Activated T-helper 2 cell treated with anti-CD3 and anti-CD28 coated beads, Interferon-gamma antibody, Interleukin-2, Interleukin-4, amounts not matched to agents 10 μg/mL and 5 μg/mL and 100 μg/mL, durations not matched to agents 14 hours and 24 hours and 36 hours (primary cell): ENCODE measurements at regions not wholly inside any gene's neighbourhood (a gene's known extent, or its start where the extent isn't known, plus 50 kb on each side); places are given as distances from the start of the nearest gene placed in this dataset.
"Not testable (repeated sequence)": the region's sequence is repeated elsewhere in the genome, so short reads cannot be mapped to it uniquely, and the experiment has no call there.

Experiments used
- DNase-seq: peaks from one replicate; pipeline ENCODE4 v3.0.0; 2021; ENCODE audit warnings: low spot score
- H3K27ac Mint-ChIP-seq: one replicate; pipeline ENCODE4 v1.8.0; 2021; ENCODE audit warnings: mixed read lengths
- H3K27me3 Mint-ChIP-seq: one replicate; pipeline ENCODE4 v1.8.0; 2021; ENCODE audit warnings: low read depth, mixed read lengths
- H3K36me3 Mint-ChIP-seq: one replicate; pipeline ENCODE4 v1.8.0; 2021; ENCODE audit warnings: low read depth, mixed read lengths
- H3K4me1 Mint-ChIP-seq: one replicate; pipeline ENCODE4 v1.8.0; 2021; ENCODE audit warnings: low read depth, mixed read lengths
- H3K4me3 Mint-ChIP-seq: one replicate; pipeline ENCODE4 v1.8.0; 2021; ENCODE audit warnings: low read depth, mild to moderate bottlenecking, moderate library complexity, mixed read lengths
- H3K9me3 Mint-ChIP-seq: one replicate; pipeline ENCODE4 v1.8.0; 2021; ENCODE audit warnings: mixed read lengths
- intact Hi-C: fragments of 100-400 bp; cut with micrococcal nuclease; formaldehyde crosslinking; loops from one replicate; pipeline ENCODE4 v1.15.1; 2023

DNA sequence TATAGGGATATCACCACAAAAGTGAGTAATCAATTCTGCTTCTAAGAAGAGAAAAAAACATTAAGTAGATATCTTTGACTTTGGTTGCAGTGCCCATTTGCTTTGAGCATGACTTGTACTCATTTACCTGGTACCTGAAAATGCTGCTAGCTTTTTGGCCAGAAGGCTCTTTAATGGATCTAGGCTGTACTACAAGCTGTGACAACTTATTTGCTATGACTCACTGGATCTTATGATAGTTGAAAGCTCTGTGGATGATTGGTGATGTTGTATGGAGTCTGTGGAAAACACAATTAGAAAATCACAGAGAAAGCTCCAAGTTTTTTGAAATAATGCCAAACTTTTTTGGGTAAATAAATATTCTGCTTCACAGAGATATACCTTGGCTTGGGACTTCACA, 960.9 kb upstream of the FBXO33 start:
- Mint-ChIP-seq H3K27me3 (no peaks in the 10 kb centered on the region), H3K27ac (no peak overlapping the region), H3K4me3 (no peak overlapping the region), H3K9me3 (peaks cover 8% of the 10 kb centered on the region), H3K36me3 (no peaks in the 10 kb centered on the region), H3K4me1 (no peaks in the 10 kb centered on the region)
- no peak for DNase-seq
- intact Hi-C loops: no loop called here

DNA sequence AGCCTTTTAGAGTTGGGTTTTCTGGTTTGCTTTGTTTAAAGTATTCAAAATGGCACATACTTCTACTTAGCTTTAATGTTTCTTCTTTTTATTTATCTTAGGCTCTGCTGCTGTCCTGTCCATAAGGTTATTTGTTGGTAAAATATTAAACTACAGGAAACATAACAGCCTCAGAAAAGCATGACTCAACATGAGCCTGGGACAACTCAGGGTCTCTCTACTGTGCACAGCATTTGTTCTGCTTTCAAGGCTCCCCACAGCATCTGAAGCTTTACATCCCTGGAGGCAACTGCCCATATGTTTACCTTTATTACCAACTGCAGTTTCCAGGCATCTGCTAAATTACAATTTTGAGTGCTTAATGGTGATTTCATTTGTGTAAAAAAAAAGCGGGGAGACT, 954.2 kb upstream of the FBXO33 start:
- no peaks in the 10 kb centered on the region for H3K4me1 Mint-ChIP-seq
- no peaks in the 10 kb centered on the region for H3K27me3 Mint-ChIP-seq
- intact Hi-C loops: no loop called here
- H3K9me3 Mint-ChIP-seq: peaks cover 14% of the 10 kb centered on the region
- no peak for DNase-seq
- H3K36me3 Mint-ChIP-seq: no peaks in the 10 kb centered on the region
- no peak overlapping the region for H3K4me3 Mint-ChIP-seq
- no peak overlapping the region for H3K27ac Mint-ChIP-seq

DNA sequence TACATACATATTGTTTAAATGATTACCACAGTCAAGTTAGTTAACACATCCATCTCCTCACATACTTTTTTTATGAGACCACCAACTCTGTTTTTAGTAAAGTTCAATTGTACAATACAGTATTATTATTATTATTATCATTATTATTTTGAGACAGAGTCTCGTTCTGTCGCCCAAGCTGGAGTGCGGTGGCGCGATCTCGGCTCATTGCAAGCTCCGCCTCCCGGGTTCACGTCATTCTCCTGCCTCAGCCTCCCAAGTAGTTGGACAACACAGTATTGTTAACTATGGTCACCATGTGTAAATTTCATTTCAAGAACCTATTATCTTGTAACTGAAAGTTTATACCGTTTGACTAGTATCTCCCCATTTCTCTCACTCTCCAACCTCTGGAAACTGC, 942.0 kb upstream of the FBXO33 start:
- H3K27me3 Mint-ChIP-seq: no peaks in the 10 kb centered on the region
- peaks cover 22% of the 10 kb centered on the region for H3K9me3 Mint-ChIP-seq
- H3K4me1 Mint-ChIP-seq: no peaks in the 10 kb centered on the region
- no peak for DNase-seq
- H3K27ac Mint-ChIP-seq: no peak overlapping the region
- no peak overlapping the region for H3K4me3 Mint-ChIP-seq
- H3K36me3 Mint-ChIP-seq: no peaks in the 10 kb centered on the region
- intact Hi-C loops: no loop called here

DNA sequence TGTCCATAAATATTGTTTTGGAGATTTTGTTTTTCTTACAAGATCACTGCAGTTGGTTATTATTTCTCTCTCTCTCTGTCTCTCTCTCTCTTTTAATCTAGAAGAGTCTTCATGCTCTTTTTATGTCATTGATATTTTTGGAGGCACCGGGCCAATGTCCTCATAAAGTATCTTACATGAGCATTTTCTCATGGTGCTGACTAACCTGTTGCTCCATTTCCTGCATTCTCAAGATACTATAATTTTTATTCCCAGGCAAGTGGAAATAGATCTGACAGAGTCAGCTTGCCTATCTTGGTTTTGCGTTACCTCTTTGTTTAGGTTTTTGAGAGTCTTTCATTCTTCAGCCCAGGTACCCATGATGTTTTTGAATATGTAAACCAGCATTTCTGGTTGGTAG, 938.8 kb upstream of the FBXO33 start:
- no peaks in the 10 kb centered on the region for H3K27me3 Mint-ChIP-seq
- no peak for DNase-seq
- no peak overlapping the region for H3K4me3 Mint-ChIP-seq
- peaks cover 21% of the 10 kb centered on the region for H3K9me3 Mint-ChIP-seq
- no peak overlapping the region for H3K27ac Mint-ChIP-seq
- no peaks in the 10 kb centered on the region for H3K4me1 Mint-ChIP-seq
- intact Hi-C loops: no loop called here
- H3K36me3 Mint-ChIP-seq: no peaks in the 10 kb centered on the region

GRCh38 chr14:40368314-40368713, 936.1 kb upstream of the FBXO33 start:
- Mint-ChIP-seq H3K36me3 (no peaks in the 10 kb centered on the region), H3K9me3 (peaks cover 17% of the 10 kb centered on the region), H3K4me1 (no peaks in the 10 kb centered on the region), H3K4me3 (no peak overlapping the region), H3K27ac (no peak overlapping the region), H3K27me3 (no peaks in the 10 kb centered on the region)
- intact Hi-C loops: no loop called here
- DNase-seq: no peak

DNA sequence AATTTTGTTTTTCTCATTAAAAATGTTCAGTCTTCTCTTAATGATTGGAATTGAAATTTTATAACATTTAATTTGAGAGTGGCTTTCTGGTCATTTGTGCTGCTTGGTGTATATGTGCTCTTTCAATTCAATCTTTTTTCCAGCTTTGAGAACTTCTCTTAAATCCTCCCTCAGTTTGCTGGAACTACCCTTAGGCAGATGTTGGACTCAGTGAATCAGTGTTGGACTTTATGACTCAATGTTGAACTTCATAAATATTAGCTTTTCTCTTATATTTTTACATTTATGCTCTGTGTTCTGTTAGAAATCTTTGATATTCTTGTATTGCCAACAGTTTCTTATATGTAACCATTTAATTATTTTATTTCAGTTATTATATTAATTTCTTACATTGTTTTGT, 935.5 kb upstream of the FBXO33 start:
- peaks cover 17% of the 10 kb centered on the region for H3K9me3 Mint-ChIP-seq
- no peaks in the 10 kb centered on the region for H3K36me3 Mint-ChIP-seq
- no peak overlapping the region for H3K27ac Mint-ChIP-seq
- H3K4me3 Mint-ChIP-seq: no peak overlapping the region
- intact Hi-C loops: no loop called here
- DNase-seq: no peak
- H3K4me1 Mint-ChIP-seq: no peaks in the 10 kb centered on the region
- H3K27me3 Mint-ChIP-seq: no peaks in the 10 kb centered on the region

- H3K9me3 Mint-ChIP-seq: peaks cover 3% of the 10 kb centered on the region
- no peaks in the 10 kb centered on the region for H3K4me1 Mint-ChIP-seq
- no peak overlapping the region for H3K4me3 Mint-ChIP-seq
- intact Hi-C loops: no loop called here
- H3K36me3 Mint-ChIP-seq: no peaks in the 10 kb centered on the region
- no peak for DNase-seq
- H3K27ac Mint-ChIP-seq: no peak overlapping the region
- H3K27me3 Mint-ChIP-seq: no peaks in the 10 kb centered on the region
Measured at GRCh38 chr14:40365305-40365704, 933.1 kb upstream of the FBXO33 start.

GRCh38 chr14:40362856-40363255, 930.6 kb upstream of the FBXO33 start:
- H3K27me3 Mint-ChIP-seq: no peaks in the 10 kb centered on the region
- no peak overlapping the region for H3K27ac Mint-ChIP-seq
- peaks cover 7% of the 10 kb centered on the region for H3K9me3 Mint-ChIP-seq
- H3K4me3 Mint-ChIP-seq: no peak overlapping the region
- no peaks in the 10 kb centered on the region for H3K36me3 Mint-ChIP-seq
- intact Hi-C loops: no loop called here
- no peak for DNase-seq
- H3K4me1 Mint-ChIP-seq: no peaks in the 10 kb centered on the region

DNA sequence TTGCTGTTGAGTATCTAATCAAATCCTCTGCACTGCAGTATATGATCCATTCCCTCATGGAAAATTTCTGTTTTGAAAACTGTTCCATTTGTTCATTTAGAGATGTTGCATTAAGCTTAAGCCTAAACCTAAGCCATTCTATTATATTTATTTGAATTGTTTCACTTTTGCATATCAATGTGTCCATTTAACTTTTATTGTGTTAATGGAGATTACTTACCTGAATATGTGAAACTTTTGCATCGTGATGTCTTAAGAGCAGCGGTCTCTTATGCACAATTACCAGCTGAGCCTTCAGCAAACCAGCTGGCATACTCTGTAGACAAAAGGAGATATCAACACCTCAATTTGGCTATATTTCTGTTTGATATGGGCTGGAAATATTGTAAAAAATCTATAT, 922.5 kb upstream of the FBXO33 start:
- Mint-ChIP-seq H3K27ac (no peak overlapping the region), H3K36me3 (no peaks in the 10 kb centered on the region), H3K4me3 (no peak overlapping the region), H3K4me1 (no peaks in the 10 kb centered on the region), H3K27me3 (no peaks in the 10 kb centered on the region), H3K9me3 (peaks cover 11% of the 10 kb centered on the region)
- intact Hi-C loops: no loop called here
- DNase-seq: no peak

DNA sequence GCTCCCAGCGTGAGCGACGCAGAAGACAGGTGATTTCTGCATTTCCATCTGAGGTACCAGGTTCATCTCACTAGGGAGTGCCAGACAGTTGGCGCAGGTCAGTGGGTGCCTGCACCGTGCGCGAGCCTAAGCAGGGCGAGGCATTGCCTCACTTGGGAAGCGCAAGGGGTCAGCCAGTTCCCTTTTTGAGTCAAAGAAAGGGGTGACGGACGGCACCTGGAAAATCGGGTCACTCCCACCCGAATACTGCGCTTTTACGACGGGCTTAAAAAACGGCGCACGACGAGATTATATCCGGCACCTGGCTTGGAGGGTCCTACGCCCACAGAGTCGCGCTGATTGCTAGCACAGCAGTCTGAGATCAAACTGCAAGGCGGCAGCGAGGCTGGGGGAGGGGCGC, 915.9 kb upstream of the FBXO33 start:
- H3K4me1 Mint-ChIP-seq, H3K36me3 Mint-ChIP-seq, intact Hi-C loops, H3K27me3 Mint-ChIP-seq, H3K4me3 Mint-ChIP-seq, H3K9me3 Mint-ChIP-seq, H3K27ac Mint-ChIP-seq, DNase-seq: not testable (repeated sequence)

DNA sequence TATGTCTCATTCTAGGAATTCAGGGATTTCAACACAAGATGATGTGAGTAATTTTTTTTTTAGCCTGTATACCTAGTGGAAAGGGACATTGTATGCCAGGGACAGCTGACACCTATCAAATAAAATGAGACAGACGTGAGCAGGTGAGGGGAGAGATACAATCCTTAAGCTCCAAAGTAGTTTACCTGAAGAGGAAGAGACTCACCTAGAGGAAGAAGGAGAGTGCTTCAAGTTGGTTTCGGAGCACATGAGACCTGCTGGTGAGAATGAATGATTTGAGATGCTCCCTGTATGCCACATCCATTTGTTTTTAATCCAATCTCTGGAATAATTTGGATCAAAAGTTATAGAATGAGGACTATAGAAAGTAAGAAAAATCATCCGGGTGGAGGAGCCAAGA, 915.4 kb upstream of the FBXO33 start:
- Mint-ChIP-seq H3K4me3 (no peak overlapping the region), H3K27me3 (no peaks in the 10 kb centered on the region), H3K4me1 (no peaks in the 10 kb centered on the region), H3K27ac (no peak overlapping the region), H3K36me3 (no peaks in the 10 kb centered on the region), H3K9me3 (peaks cover 5% of the 10 kb centered on the region)
- no peak for DNase-seq
- intact Hi-C loops: no loop called here

GRCh38 chr14:40346275-40346674, 914.0 kb upstream of the FBXO33 start:
- H3K4me3 Mint-ChIP-seq: no peak overlapping the region
- H3K27ac Mint-ChIP-seq: no peak overlapping the region
- H3K27me3 Mint-ChIP-seq: no peaks in the 10 kb centered on the region
- intact Hi-C loops: no loop called here
- H3K36me3 Mint-ChIP-seq: no peaks in the 10 kb centered on the region
- DNase-seq: no peak
- H3K4me1 Mint-ChIP-seq: no peaks in the 10 kb centered on the region
- peaks cover 6% of the 10 kb centered on the region for H3K9me3 Mint-ChIP-seq

DNA sequence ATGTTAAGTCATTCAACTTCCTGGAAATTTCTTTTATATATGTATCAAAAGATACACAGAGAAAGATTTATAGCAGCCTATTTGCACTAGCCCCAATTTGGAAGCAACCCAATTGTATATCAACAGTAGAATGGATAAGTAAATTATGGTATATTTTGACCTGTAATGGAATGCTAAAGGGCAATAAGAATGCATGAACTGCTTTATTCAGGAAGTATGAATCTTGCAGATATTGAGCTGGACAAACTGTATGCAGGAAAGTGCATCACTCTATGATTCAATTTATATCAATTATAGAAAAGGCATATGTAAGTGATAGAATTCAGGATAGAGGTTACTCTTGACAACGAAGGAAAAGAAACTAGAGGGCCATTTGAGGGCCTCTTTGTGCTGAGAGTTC, 913.1 kb upstream of the FBXO33 start:
- Mint-ChIP-seq H3K4me1 (no peaks in the 10 kb centered on the region), H3K27ac (no peak overlapping the region), H3K9me3 (peaks cover 13% of the 10 kb centered on the region), H3K36me3 (no peaks in the 10 kb centered on the region), H3K27me3 (no peaks in the 10 kb centered on the region), H3K4me3 (no peak overlapping the region)
- no peak for DNase-seq
- intact Hi-C loops: no loop called here

GRCh38 chr14:40340708-40341107, 908.5 kb upstream of the FBXO33 start:
- H3K36me3 Mint-ChIP-seq: no peaks in the 10 kb centered on the region
- peaks cover 33% of the 10 kb centered on the region for H3K9me3 Mint-ChIP-seq
- no peak for DNase-seq
- H3K4me1 Mint-ChIP-seq: no peaks in the 10 kb centered on the region
- H3K27me3 Mint-ChIP-seq: no peaks in the 10 kb centered on the region
- intact Hi-C loops: no loop called here
- H3K27ac Mint-ChIP-seq: no peak overlapping the region
- H3K4me3 Mint-ChIP-seq: no peak overlapping the region
